ENCODE measurements at regions not wholly inside any gene's neighbourhood (a gene's known extent, or its start where the extent isn't known, plus 50 kb on each side); places are given as distances from the start of the nearest gene placed in this dataset.

- Histone ChIP-seq H3K4me3 (no peak overlapping the region), H3K27ac (no peak overlapping the region), H3K9me3 (no peaks in the 10 kb centered on the region), H3K4me1 (no peaks in the 10 kb centered on the region), H3K36me3 (no peaks in the 10 kb centered on the region), H3K27me3 (no peaks in the 10 kb centered on the region)
- no peak for TF ChIP-seq POLR2A (IDR thresholded peaks at IDR 0.05)
- TF ChIP-seq CTCF (IDR thresholded peaks at IDR 0.05): no peak
- no peak for TF ChIP-seq POLR2AphosphoS5 (IDR thresholded peaks at IDR 0.05)
- DNase-seq (ENCODE audit: low spot score in 2 of 2): no peak
- intact Hi-C loops (cut with DNase I; ENCODE audit: low total_unique reads): loop anchor here (10.0 kb wide), 2 partner anchors 66 to 1586 kb away; partner anchors contain the start of gene CPNE6
Measured at GRCh38 chr14:22489244-22489545, 99.8 kb downstream of the DAD1 start.

GRCh38 chr14:22488522-22489243 lies 100.3 kb downstream of the DAD1 start:
- no peak overlapping the region for H3K4me3 ChIP-seq
- intact Hi-C loops (cut with DNase I; ENCODE audit: low total_unique reads): loop anchor here (10.0 kb wide), 2 partner anchors 66 to 1586 kb away; partner anchors contain the start of gene CPNE6
- no peak overlapping the region for H3K27ac ChIP-seq
- H3K9me3 ChIP-seq: no peaks in the 10 kb centered on the region
- H3K27me3 ChIP-seq: no peaks in the 10 kb centered on the region
- no peak for DNase-seq (ENCODE audit: low spot score in 2 of 2)
- no peaks in the 10 kb centered on the region for H3K4me1 ChIP-seq
- no peaks in the 10 kb centered on the region for H3K36me3 ChIP-seq
- TF ChIP-seq POLR2AphosphoS5 (IDR thresholded peaks at IDR 0.05) (no peak), CTCF (IDR thresholded peaks at IDR 0.05) (no peak), POLR2A (IDR thresholded peaks at IDR 0.05) (no peak)

GRCh38 chr14:22487941-22488340 lies 101.1 kb downstream of the DAD1 start:
- no peaks in the 10 kb centered on the region for H3K27me3 ChIP-seq
- H3K36me3 ChIP-seq: no peaks in the 10 kb centered on the region
- no peak for DNase-seq (ENCODE audit: low spot score in 2 of 2)
- no peak overlapping the region for H3K4me3 ChIP-seq
- no peaks in the 10 kb centered on the region for H3K4me1 ChIP-seq
- no peak overlapping the region for H3K27ac ChIP-seq
- no peaks in the 10 kb centered on the region for H3K9me3 ChIP-seq
- no peak for TF ChIP-seq CTCF (IDR thresholded peaks at IDR 0.05)
- no peak for TF ChIP-seq POLR2AphosphoS5 (IDR thresholded peaks at IDR 0.05)
- no peak for TF ChIP-seq POLR2A (IDR thresholded peaks at IDR 0.05)
- intact Hi-C loops (cut with DNase I; ENCODE audit: low total_unique reads): loop anchor here (10.0 kb wide), 2 partner anchors 67 to 1587 kb away; partner anchors contain the start of gene CPNE6

- H3K36me3 ChIP-seq: no peaks in the 10 kb centered on the region
- no peak for TF ChIP-seq POLR2A (IDR thresholded peaks at IDR 0.05)
- no peak for TF ChIP-seq POLR2AphosphoS5 (IDR thresholded peaks at IDR 0.05)
- TF ChIP-seq CTCF (IDR thresholded peaks at IDR 0.05): no peak
- no peak overlapping the region for H3K4me3 ChIP-seq
- intact Hi-C loops (cut with DNase I; ENCODE audit: low total_unique reads): loop anchor here (10.0 kb wide), 2 partner anchors 67 to 1587 kb away; partner anchors contain the start of gene CPNE6
- no peaks in the 10 kb centered on the region for H3K4me1 ChIP-seq
- H3K27me3 ChIP-seq: no peaks in the 10 kb centered on the region
- no peak for DNase-seq (ENCODE audit: low spot score in 2 of 2)
- no peaks in the 10 kb centered on the region for H3K9me3 ChIP-seq
- H3K27ac ChIP-seq: no peak overlapping the region
Measured at GRCh38 chr14:22487401-22487800, 101.6 kb downstream of the DAD1 start.

GRCh38 chr14:22486675-22487074 lies 102.3 kb downstream of the DAD1 start:
- Histone ChIP-seq H3K4me1 (no peaks in the 10 kb centered on the region), H3K27ac (peak overlapping the region in 1 of 2 donors; percentile 38)

More at GRCh38 chr14:22486675-22487074, 102.3 kb downstream of the DAD1 start:
- no peak overlapping the region for H3K4me3 ChIP-seq
- DNase-seq (ENCODE audit: low spot score in 2 of 2): no peak
- TF ChIP-seq POLR2AphosphoS5 (IDR thresholded peaks at IDR 0.05) (no peak), CTCF (IDR thresholded peaks at IDR 0.05) (no peak), POLR2A (IDR thresholded peaks at IDR 0.05) (no peak)
- H3K27me3 ChIP-seq: no peaks in the 10 kb centered on the region
- H3K36me3 ChIP-seq: no peaks in the 10 kb centered on the region
- intact Hi-C loops (cut with DNase I; ENCODE audit: low total_unique reads): loop anchor here (10.0 kb wide), 2 partner anchors 68 to 1588 kb away; partner anchors contain the start of gene CPNE6
- H3K9me3 ChIP-seq: no peaks in the 10 kb centered on the region
